H9 (cell line): ENCODE measurements at regions not wholly inside any gene's neighbourhood (a gene's known extent, or its start where the extent isn't known, plus 50 kb on each side); places are given as distances from the start of the nearest gene placed in this dataset.

ENCODE experiments used
- DNase-seq: peaks from one replicate; pipeline ENCODE4 v3.0.0-alpha.2; 2017
- H2AFZ ChIP-seq: one replicate; pipeline ENCODE4 v1.6.1; 2013; ENCODE audit warnings: mild to moderate bottlenecking, low read length, control low read depth, moderate library complexity
- H2AK5ac ChIP-seq: 2 replicates; pipeline ENCODE4 v1.6.1; 2013; ENCODE audit warnings: low read length, control low read depth, mixed read lengths; ENCODE audit not compliant: insufficient read length
- H2BK120ac ChIP-seq: one replicate; pipeline ENCODE4 v1.6.1; 2013; ENCODE audit warnings: low read depth, mild to moderate bottlenecking, low read length, control low read depth, inconsistent platforms; ENCODE audit not compliant: poor library complexity, severe bottlenecking
- H2BK12ac ChIP-seq: 2 replicates; pipeline ENCODE4 v1.6.1; 2013; ENCODE audit warnings: low read length, control low read depth, mixed read lengths, low read depth; ENCODE audit not compliant: insufficient read length
- H2BK15ac ChIP-seq: 2 replicates; pipeline ENCODE4 v1.6.1; 2013; ENCODE audit warnings: low read depth, low read length, control low read depth
- H2BK20ac ChIP-seq: one replicate; pipeline ENCODE4 v1.6.1; 2013; ENCODE audit warnings: low read depth, mild to moderate bottlenecking, low read length, control low read depth, inconsistent platforms; ENCODE audit not compliant: poor library complexity, severe bottlenecking
- H2BK5ac ChIP-seq: 2 replicates; pipeline ENCODE4 v1.6.1; 2013; ENCODE audit warnings: low read length, control low read depth, mixed read lengths; ENCODE audit not compliant: insufficient read length
- H3K14ac ChIP-seq: 2 replicates; pipeline ENCODE4 v1.6.1; 2013; ENCODE audit warnings: low read length, control low read depth; ENCODE audit not compliant: insufficient read depth
- H3K18ac ChIP-seq: 2 replicates; pipeline ENCODE4 v1.6.1; 2013; ENCODE audit warnings: low read depth, mild to moderate bottlenecking, mixed read lengths, low read length, control low read depth; ENCODE audit not compliant: insufficient read length
- H3K23ac ChIP-seq: 2 replicates; pipeline ENCODE4 v1.6.1; 2013; ENCODE audit warnings: low read length, control low read depth, mixed read lengths, low read depth; ENCODE audit not compliant: insufficient read length
- H3K23me2 ChIP-seq: 2 replicates; pipeline ENCODE4 v1.6.1; 2013; ENCODE audit warnings: low read depth, mild to moderate bottlenecking, mixed read lengths, low read length, control low read depth; ENCODE audit not compliant: insufficient read length, poor library complexity, severe bottlenecking
- H3K27ac ChIP-seq: 2 replicates; pipeline ENCODE4 v1.5.1; 2013; ENCODE audit warnings: low read length, control low read depth, mixed read lengths, low read depth; ENCODE audit not compliant: insufficient read length
- H3K27me3 ChIP-seq: 2 replicates; pipeline ENCODE4 v1.6.1; 2013; ENCODE audit warnings: low read length, control low read depth, inconsistent platforms; ENCODE audit not compliant: insufficient read depth
- H3K4ac ChIP-seq: 2 replicates; pipeline ENCODE4 v1.6.1; 2013; ENCODE audit warnings: low read depth, mild to moderate bottlenecking, control low read depth, inconsistent platforms, low read length, moderate library complexity
- H3K4me1 ChIP-seq: 2 replicates; pipeline ENCODE4 v1.6.1; 2013; ENCODE audit warnings: low read length, control low read depth, inconsistent platforms; ENCODE audit not compliant: insufficient read depth
- H3K4me2 ChIP-seq: 2 replicates; pipeline ENCODE4 v1.6.1; 2013; ENCODE audit warnings: low read length, control low read depth, mixed read lengths; ENCODE audit not compliant: insufficient read length, insufficient read depth
- H3K56ac ChIP-seq: 2 replicates; pipeline ENCODE4 v1.6.1; 2013; ENCODE audit warnings: low read depth, mild to moderate bottlenecking, mixed read lengths, low read length, control low read depth; ENCODE audit not compliant: insufficient read length
- H3K79me1 ChIP-seq: 2 replicates; pipeline ENCODE4 v1.6.1; 2013; ENCODE audit warnings: low read depth, mild to moderate bottlenecking, moderate library complexity, low read length, control low read depth, inconsistent platforms; ENCODE audit not compliant: insufficient read depth, poor library complexity, severe bottlenecking
- H3K79me2 ChIP-seq: 2 replicates; pipeline ENCODE4 v1.6.1; 2013; ENCODE audit warnings: low read length, control low read depth, inconsistent platforms; ENCODE audit not compliant: insufficient read depth
- H3K9ac ChIP-seq: 2 replicates; pipeline ENCODE4 v1.6.1; 2013; ENCODE audit warnings: low read length, control low read depth, mixed read lengths; ENCODE audit not compliant: insufficient read length; ENCODE audit errors: extremely low read depth
- H3K9me3 ChIP-seq: one replicate; pipeline ENCODE4 v1.6.1; 2013; ENCODE audit warnings: low read depth, low read length, inconsistent platforms; ENCODE audit not compliant: control insufficient read depth
- H3T11ph ChIP-seq: one replicate; pipeline ENCODE4 v1.6.1; 2013; ENCODE audit warnings: mild to moderate bottlenecking, low read length, control low read depth, inconsistent platforms
- H4K20me1 ChIP-seq: one replicate; pipeline ENCODE4 v1.6.1; 2013; ENCODE audit not compliant: control insufficient read depth, insufficient read length, insufficient read depth
- H4K5ac ChIP-seq: 2 replicates; pipeline ENCODE4 v1.6.1; 2013; ENCODE audit warnings: low read depth, mild to moderate bottlenecking, mixed read lengths, low read length, control low read depth; ENCODE audit not compliant: insufficient read length
- H4K8ac ChIP-seq: replicated peaks from 2 replicates; pipeline ENCODE4 v1.6.1; 2013; ENCODE audit warnings: low read length, control low read depth, mixed read lengths, low read depth; ENCODE audit not compliant: insufficient read length
- H4K91ac ChIP-seq: 2 replicates; pipeline ENCODE4 v1.6.1; 2013; ENCODE audit warnings: low read depth, mild to moderate bottlenecking, moderate library complexity, mixed read lengths, low read length, control low read depth; ENCODE audit not compliant: insufficient read length
- H3K27ac Mint-ChIP-seq, 3 experiments: 2 replicates in 2 of 3; 3 replicates in 1 of 3; pipeline ENCODE4 v1.8.0; 2020 to 2021; ENCODE audit warnings: mixed read lengths in 3 of 3, mild to moderate bottlenecking in 1 of 3, moderate library complexity in 1 of 3
- H3K27me3 Mint-ChIP-seq: 2 replicates; pipeline ENCODE4 v1.8.0; 2021; ENCODE audit warnings: low read depth, mild to moderate bottlenecking, moderate library complexity, mixed read lengths
- H3K36me3 Mint-ChIP-seq, 3 experiments: 2 replicates in 2 of 3; 3 replicates in 1 of 3; pipeline ENCODE4 v1.8.0; 2020 to 2021; ENCODE audit warnings: low read depth in 3 of 3, mixed read lengths in 3 of 3; ENCODE audit not compliant: insufficient read depth in 1 of 3
- H3K4me1 Mint-ChIP-seq, 2 experiments: 2 replicates each; pipeline ENCODE4 v1.8.0; 2020; ENCODE audit warnings: mixed read lengths in 2 of 2
- H3K4me3 Mint-ChIP-seq, 2 experiments: 2 replicates in 1 of 2; 3 replicates in 1 of 2; pipeline ENCODE4 v1.8.0; 2020 to 2021; ENCODE audit warnings: mild to moderate bottlenecking in 2 of 2, mixed read lengths in 2 of 2, moderate library complexity in 1 of 2
- H3K9me3 Mint-ChIP-seq, 2 experiments: 2 replicates in 1 of 2; 3 replicates in 1 of 2; pipeline ENCODE4 v1.8.0; 2020; ENCODE audit warnings: mild to moderate bottlenecking in 2 of 2, mixed read lengths in 2 of 2, moderate library complexity in 1 of 2
- WGBS: extraction: QIAGEN DNeasy Blood & Tissue Kit; methylation state at CpG from one replicate; pipeline ENCODE4 v1.1.7; 2013; ENCODE audit warnings: missing lambda C conversion rate, low lambda C conversion rate, mixed read lengths; ENCODE audit not compliant: insufficient read length; ENCODE audit errors: extremely low coverage; 5-methylcytosine and 5-hydroxymethylcytosine counted together
- TF ChIP-seq, protein P1 (sequence below): fragments of 200-600 bp; sonication (generic); conservative IDR thresholded peaks from 3 replicates; pipeline ENCODE4 v1.8.0; 2021; ENCODE audit warnings: antibody characterized with exemption, mild to moderate bottlenecking

DNA sequence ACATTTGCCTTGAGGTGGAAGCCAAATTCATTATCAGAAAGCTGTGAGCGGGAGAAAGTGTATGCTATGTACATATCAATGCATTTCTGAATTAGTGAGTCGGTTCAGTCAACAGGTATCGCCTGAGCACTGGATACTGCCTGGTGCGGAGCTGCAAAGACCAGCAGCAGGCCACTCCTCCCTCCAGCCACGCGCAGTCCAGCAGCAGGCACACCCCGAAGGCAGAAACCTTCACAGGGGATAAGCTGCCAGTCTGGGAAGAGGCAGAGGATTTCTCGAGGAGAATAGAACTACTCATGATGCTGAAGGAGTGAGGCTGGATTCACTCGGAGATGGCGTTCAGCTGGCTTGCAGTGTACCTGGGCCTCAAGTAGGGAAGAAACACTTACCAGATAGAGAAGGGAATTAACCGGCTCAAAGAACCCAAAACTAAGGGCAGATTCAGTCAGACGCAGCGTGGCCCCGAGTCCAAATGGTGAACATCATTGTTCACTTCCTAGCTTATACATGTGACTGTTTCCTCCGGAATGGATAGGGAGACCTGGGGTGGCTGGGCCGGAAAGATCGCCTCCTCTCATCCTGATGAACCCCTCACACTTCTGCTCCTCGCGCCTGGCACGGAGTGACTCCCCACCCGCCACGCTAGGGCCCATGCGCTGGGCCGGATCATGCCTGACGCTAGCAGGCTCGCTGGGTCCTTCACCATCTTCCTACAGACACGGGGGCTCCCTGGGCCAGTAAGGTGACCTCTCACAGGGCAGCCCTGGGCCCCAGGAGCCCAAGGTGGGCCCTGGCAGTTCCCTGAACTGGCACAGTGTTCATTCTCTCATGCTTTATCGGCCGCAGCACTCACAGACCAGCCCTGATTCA is 78.1 kb upstream of the SPATA31C2 start:
- no peak overlapping the region for H2BK15ac ChIP-seq
- H3K18ac ChIP-seq, result no peak overlapping the region
- H4K20me1 ChIP-seq, result no peaks in the 10 kb centered on the region
- no peaks in the 10 kb centered on the region for H3K23me2 ChIP-seq
- no peak overlapping the region for H3K56ac ChIP-seq
- H3K14ac ChIP-seq, result no peak overlapping the region; the same call in 1 of the 2 replicates
- H2BK12ac ChIP-seq, result no peak overlapping the region
- no peaks in the 10 kb centered on the region for H3K79me1 ChIP-seq
- Mint-ChIP-seq H3K27me3 (peaks cover 4% of the 10 kb centered on the region; the same call in 1 of the 2 replicates), H3K36me3 (0 out of 7 replicates have a peak, but pooled peaks cover 0 to 5% (median 0%) of the 10 kb centered on the region in 3 experiments), H3K27ac (peak overlapping the region in 1 of 3 experiments; percentile 56; a peak in 2 of 7 replicates), H3K4me3 (no peak overlapping the region), H3K4me1 (peaks cover 16% of the 10 kb centered on the region in 2 experiments), H3K9me3 (no peaks in the 10 kb centered on the region; a peak in 2 of 5 replicates)
- H2BK20ac ChIP-seq, result no peak overlapping the region
- no peaks in the 10 kb centered on the region for H3K9me3 ChIP-seq
- no CpG with 5 or more reads among the region's 29 CpGs for WGBS
- TF ChIP-seq, protein P1, sequence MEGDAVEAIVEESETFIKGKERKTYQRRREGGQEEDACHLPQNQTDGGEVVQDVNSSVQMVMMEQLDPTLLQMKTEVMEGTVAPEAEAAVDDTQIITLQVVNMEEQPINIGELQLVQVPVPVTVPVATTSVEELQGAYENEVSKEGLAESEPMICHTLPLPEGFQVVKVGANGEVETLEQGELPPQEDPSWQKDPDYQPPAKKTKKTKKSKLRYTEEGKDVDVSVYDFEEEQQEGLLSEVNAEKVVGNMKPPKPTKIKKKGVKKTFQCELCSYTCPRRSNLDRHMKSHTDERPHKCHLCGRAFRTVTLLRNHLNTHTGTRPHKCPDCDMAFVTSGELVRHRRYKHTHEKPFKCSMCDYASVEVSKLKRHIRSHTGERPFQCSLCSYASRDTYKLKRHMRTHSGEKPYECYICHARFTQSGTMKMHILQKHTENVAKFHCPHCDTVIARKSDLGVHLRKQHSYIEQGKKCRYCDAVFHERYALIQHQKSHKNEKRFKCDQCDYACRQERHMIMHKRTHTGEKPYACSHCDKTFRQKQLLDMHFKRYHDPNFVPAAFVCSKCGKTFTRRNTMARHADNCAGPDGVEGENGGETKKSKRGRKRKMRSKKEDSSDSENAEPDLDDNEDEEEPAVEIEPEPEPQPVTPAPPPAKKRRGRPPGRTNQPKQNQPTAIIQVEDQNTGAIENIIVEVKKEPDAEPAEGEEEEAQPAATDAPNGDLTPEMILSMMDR, result no peak
- H3T11ph ChIP-seq, result no peak overlapping the region
- no peaks in the 10 kb centered on the region for H3K79me2 ChIP-seq
- DNase-seq, result no peak
- H2BK120ac ChIP-seq, result no peak overlapping the region
- no peaks in the 10 kb centered on the region for H3K4me1 ChIP-seq
- H3K4ac ChIP-seq, result no peak overlapping the region
- H2AK5ac ChIP-seq, result no peak overlapping the region
- H3K4me2 ChIP-seq, result no peak overlapping the region
- no peak overlapping the region for H3K23ac ChIP-seq
- H4K5ac ChIP-seq, result no peak overlapping the region
- peak overlapping the region; percentile 76 for H4K91ac ChIP-seq
- no peak overlapping the region for H4K8ac ChIP-seq
- no peak overlapping the region for H2BK5ac ChIP-seq
- no peak overlapping the region for H3K9ac ChIP-seq
- H2AFZ ChIP-seq, result no peak overlapping the region
- no peaks in the 10 kb centered on the region for H3K27me3 ChIP-seq
- H3K27ac ChIP-seq, result no peak overlapping the region
